ENCODE measurements at regions not wholly inside any gene's neighbourhood (a gene's known extent, or its start where the extent isn't known, plus 50 kb on each side); places are given as distances from the start of the nearest gene placed in this dataset.

GRCh38 chr16:60100371-60100770, 1366.3 kb upstream of the GOT2 start:
- TF ChIP-seq EZH2 (IDR thresholded peaks at IDR 0.05; ENCODE audit: low read length, unreplicated experiment), result no peak
- TF ChIP-seq CTCF (conservative IDR thresholded peaks at IDR 0.05; ENCODE audit: low read depth, low read length), result no peak

Measured in PC-3 (cell line).